GM12878 (cell line): ENCODE measurements at regions not wholly inside any gene's neighbourhood (a gene's known extent, or its start where the extent isn't known, plus 50 kb on each side); places are given as distances from the start of the nearest gene placed in this dataset.

Experiments used
- ATAC-seq: fragments of 200-7000 bp; cut with Tn5 transposase; 3 replicates; pipeline ENCODE4 v1.9.1; 2020; ENCODE audit warnings: mild to moderate bottlenecking, moderate library complexity
- BruUV-seq: library from RNA; stranded (reverse); fragments of 400-500 nt; replicated peaks from 2 replicates; lab custom pipeline; 2021; lab: Mats Ljungman, UMichigan
- CTCF ChIA-PET: fragments of 300-600 bp; sonication (Branson Sonifier 250); formaldehyde crosslinking; extraction: SDS; loops from one replicate; lab custom pipeline; 2021; ENCODE audit warnings: inconsistent platforms; lab: Yijun Ruan, JAX
- POLR2A ChIA-PET: fragments of 350-600 bp; formaldehyde crosslinking; extraction: SDS; loops from one replicate; lab custom pipeline; 2021; ENCODE audit warnings: inconsistent platforms; lab: Charles Lee
- RAD21 ChIA-PET: fragments of 300-600 bp; sonication (Branson Sonifier 250); formaldehyde crosslinking; loops from one replicate; lab custom pipeline; 2023; ENCODE audit warnings: antibody characterized with exemption; ENCODE audit not compliant: unreplicated experiment; lab: Charles Lee
- SMC1A ChIA-PET: fragments of 300-600 bp; sonication (Branson Sonifier 250); formaldehyde crosslinking; loops from one replicate; lab custom pipeline; 2023; ENCODE audit not compliant: unreplicated experiment, uncharacterized antibody; lab: Charles Lee
- DNase-seq: peaks from one replicate; pipeline ENCODE4 v3.0.0-alpha.2; 2011; ENCODE audit warnings: low read depth, low spot score
- FAIRE-seq: peaks from 3 replicates; lab custom pipeline; 2011; peaks lifted over from hg19 to GRCh38; lab: Jason Lieb, UNC
- H2AFZ ChIP-seq: 2 replicates; pipeline ENCODE4 v1.6.0; 2011; ENCODE audit warnings: low read depth, low read length, control low read depth; ENCODE audit not compliant: control insufficient read depth
- H3K27ac ChIP-seq: 2 replicates; pipeline ENCODE4 v1.5.1; 2011; ENCODE audit warnings: control low read depth; ENCODE audit not compliant: control insufficient read depth, insufficient read depth
- H3K27me3 ChIP-seq, 2 experiments: replicated peaks in 1 of 2; 2 replicates each; pipeline versions ENCODE4 v1.6.0 to v1.6.1; 2011; ENCODE audit warnings: low read length in 1 of 2; ENCODE audit not compliant: control insufficient read depth in 2 of 2, insufficient read depth in 2 of 2
- H3K36me3 ChIP-seq, 2 experiments: 2 replicates each; pipeline ENCODE4 v1.5.1; 2011; ENCODE audit warnings: low read length in 1 of 2; ENCODE audit not compliant: control insufficient read depth in 2 of 2, insufficient read depth in 2 of 2
- H3K4me1 ChIP-seq: 2 replicates; pipeline ENCODE4 v1.6.1; 2011; ENCODE audit warnings: mild to moderate bottlenecking, low read length, moderate library complexity, mixed read lengths; ENCODE audit not compliant: control insufficient read depth, insufficient read depth
- H3K4me2 ChIP-seq: 2 replicates; pipeline ENCODE4 v1.6.0; 2011; ENCODE audit warnings: control low read depth; ENCODE audit not compliant: control insufficient read depth, insufficient read depth
- H3K4me3 ChIP-seq: fragments of 200-600 bp; sonication (generic); 2 replicates; pipeline ENCODE4 v1.5.1; 2016
- H3K79me2 ChIP-seq: 2 replicates; pipeline ENCODE4 v1.6.0; 2011; ENCODE audit warnings: low read length; ENCODE audit not compliant: control insufficient read depth, insufficient read depth
- H3K9ac ChIP-seq: 2 replicates; pipeline ENCODE4 v1.8.0; 2011; ENCODE audit warnings: low read length, control low read depth, mixed read lengths; ENCODE audit not compliant: control insufficient read depth, insufficient read depth
- H3K9me3 ChIP-seq: replicated peaks from 3 replicates; pipeline ENCODE4 v1.5.1; 2011; ENCODE audit warnings: mild to moderate bottlenecking, low read length; ENCODE audit not compliant: control insufficient read depth, insufficient read depth
- H4K20me1 ChIP-seq: 2 replicates; pipeline ENCODE4 v1.6.0; 2011; ENCODE audit not compliant: control insufficient read depth, insufficient read depth
- IKZF2 ChIP-seq, 2 experiments: fragments of 450-650 bp; IDR thresholded peaks; 2 replicates each; pipeline ENCODE4 v1.6.1; 2017; ENCODE audit warnings: mild to moderate bottlenecking in 2 of 2, moderate library complexity in 2 of 2
- IRF5 ChIP-seq: fragments of 450-650 bp; IDR thresholded peaks from 2 replicates; pipeline ENCODE4 v1.6.1; 2017; ENCODE audit warnings: borderline replicate concordance
- JUND ChIP-seq: IDR thresholded peaks from 2 replicates; pipeline ENCODE4 v1.6.1; 2012; ENCODE audit warnings: low read depth, mild to moderate bottlenecking, low read length, improper control_type of control experiment, moderate library complexity
- MEF2B ChIP-seq: fragments of 450-650 bp; IDR thresholded peaks from 2 replicates; pipeline ENCODE4 v1.6.1; 2018; ENCODE audit warnings: mild to moderate bottlenecking, moderate library complexity; ENCODE audit not compliant: partially characterized antibody, poor library complexity, severe bottlenecking
- MTA3 ChIP-seq: IDR thresholded peaks from 2 replicates; pipeline ENCODE4 v1.6.1; 2012; ENCODE audit warnings: low read length, inconsistent platforms, borderline replicate concordance
- NR2C1 ChIP-seq: fragments of 450-650 bp; IDR thresholded peaks from 2 replicates; pipeline ENCODE4 v1.6.1; 2017; ENCODE audit warnings: antibody characterized with exemption, mild to moderate bottlenecking, moderate library complexity
- NR2F1 ChIP-seq: fragments of 450-650 bp; conservative IDR thresholded peaks from 2 replicates; pipeline ENCODE4 v1.6.1; 2017; ENCODE audit warnings: mild to moderate bottlenecking
- PAX5 ChIP-seq: IDR thresholded peaks from 2 replicates; pipeline ENCODE4 v1.6.1; 2011; ENCODE audit warnings: low read depth, low read length, borderline replicate concordance
- SIN3A ChIP-seq: IDR thresholded peaks from 2 replicates; pipeline ENCODE4 v1.6.1; 2012; ENCODE audit warnings: low read depth, low read length, improper control_type of control experiment
- SPI1 ChIP-seq: IDR thresholded peaks from 2 replicates; pipeline ENCODE4 v1.6.1; 2011; ENCODE audit warnings: low read depth, mild to moderate bottlenecking, low read length, moderate library complexity, borderline replicate concordance; ENCODE audit not compliant: insufficient read depth
- WGBS: methylation state at CpG from one replicate; pipeline ENCODE4 v1.1.6; 2016; ENCODE audit warnings: low lambda C conversion rate; ENCODE audit not compliant: insufficient replicate concordance, insufficient coverage; ENCODE audit errors: missing lambda C conversion rate; 5-methylcytosine and 5-hydroxymethylcytosine counted together
- in situ Hi-C: fragments of 300-500 bp; cut with MboI; formaldehyde crosslinking; loops from 9 replicates; pipeline ENCODE4 v1.14.3; 2018; ENCODE audit warnings: mixed read lengths
- intact Hi-C: fragments of 100-400 bp; cut with micrococcal nuclease; formaldehyde crosslinking; loops from one replicate; pipeline ENCODE4 v1.14.2; 2022; ENCODE audit not compliant: unreplicated experiment
- TF ChIP-seq, protein P1 (sequence below): IDR thresholded peaks from 2 replicates; pipeline ENCODE4 v1.6.1; 2012; ENCODE audit warnings: low read length, inconsistent platforms

DNA sequence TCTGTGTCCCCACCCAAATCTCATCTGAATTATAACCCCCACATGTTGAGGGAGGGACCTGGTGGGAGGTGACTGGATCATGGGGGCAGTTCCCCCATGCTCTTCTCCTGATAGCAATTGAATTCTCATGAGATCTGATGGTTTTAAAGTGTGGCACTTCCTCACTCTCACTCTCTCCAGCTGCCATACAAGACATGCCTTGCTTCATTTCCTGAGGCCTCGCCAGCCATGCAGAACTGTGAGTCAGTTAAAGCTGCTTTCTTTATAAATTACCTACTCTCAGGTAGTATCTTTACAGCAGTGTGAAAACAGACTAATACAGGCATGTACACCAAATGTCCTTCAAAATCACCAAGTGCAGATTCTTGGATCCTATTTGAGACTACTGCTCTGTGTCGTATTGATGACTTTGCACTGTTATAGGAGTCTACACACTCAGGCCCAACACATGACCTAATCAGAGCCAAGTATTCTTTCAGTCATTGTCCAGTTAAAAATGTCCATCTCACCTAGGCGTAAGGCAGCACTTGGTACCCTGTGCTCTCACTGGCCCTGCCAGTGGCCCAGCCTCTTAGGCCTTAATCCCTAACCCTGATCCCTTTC lies 52.8 kb upstream of the UST start:
- H3K79me2 ChIP-seq: no peaks in the 10 kb centered on the region
- H3K4me2 ChIP-seq: no peak overlapping the region
- CTCF ChIA-PET: interaction anchor here (1.6 kb wide), 1 partner anchor 16 kb away, joined by 3 read pairs; no protein-coding TSS in a partner anchor
- DNase-seq (no peak), FAIRE-seq (peak; percentile 79), ATAC-seq (peak; percentile 89)
- no peak for TF ChIP-seq IRF5
- 0 out of 4 replicates have a peak, but pooled peaks of 1 of the 2 experiments have one; percentile 18 for TF ChIP-seq IKZF2 (IDR thresholded peaks at IDR 0.05)
- TF ChIP-seq MEF2B: peak; percentile 60
- TF ChIP-seq PAX5: 0 out of 2 replicates have a peak, but pooled peaks have one; percentile 44
- TF ChIP-seq, protein P1, sequence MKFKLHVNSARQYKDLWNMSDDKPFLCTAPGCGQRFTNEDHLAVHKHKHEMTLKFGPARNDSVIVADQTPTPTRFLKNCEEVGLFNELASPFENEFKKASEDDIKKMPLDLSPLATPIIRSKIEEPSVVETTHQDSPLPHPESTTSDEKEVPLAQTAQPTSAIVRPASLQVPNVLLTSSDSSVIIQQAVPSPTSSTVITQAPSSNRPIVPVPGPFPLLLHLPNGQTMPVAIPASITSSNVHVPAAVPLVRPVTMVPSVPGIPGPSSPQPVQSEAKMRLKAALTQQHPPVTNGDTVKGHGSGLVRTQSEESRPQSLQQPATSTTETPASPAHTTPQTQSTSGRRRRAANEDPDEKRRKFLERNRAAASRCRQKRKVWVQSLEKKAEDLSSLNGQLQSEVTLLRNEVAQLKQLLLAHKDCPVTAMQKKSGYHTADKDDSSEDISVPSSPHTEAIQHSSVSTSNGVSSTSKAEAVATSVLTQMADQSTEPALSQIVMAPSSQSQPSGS: peak; percentile 28; the same call in 1 of the 2 replicates
- peak; percentile 49; the same call in 1 of the 2 replicates for TF ChIP-seq SPI1
- TF ChIP-seq NR2C1: no peak
- no peak for TF ChIP-seq NR2F1
- TF ChIP-seq MTA3: no peak
- TF ChIP-seq SIN3A: no peak
- no peak for TF ChIP-seq JUND
- no peaks in the 10 kb centered on the region for H3K36me3 ChIP-seq
- no peak overlapping the region for H3K9ac ChIP-seq
- POLR2A ChIA-PET: interaction anchor here (0.5 to 0.7 kb wide), 2 partner anchors 14 to 15 kb away, joined by 4 to 7 read pairs; no protein-coding TSS in a partner anchor
- intact Hi-C loops: no loop called here
- no peaks in the 10 kb centered on the region for H4K20me1 ChIP-seq
- no TSS peak for BruUV-seq
- RAD21 ChIA-PET: interaction anchor here (0.9 to 1.8 kb wide), 3 partner anchors 16 to 73 kb away, joined by 3 to 7 read pairs (median 4); no protein-coding TSS in a partner anchor
- in situ Hi-C loops: no loop called here
- SMC1A ChIA-PET: interaction anchor here (1.0 to 1.9 kb wide), 5 partner anchors 10 to 67 kb away, joined by 3 to 14 read pairs (median 4); no protein-coding TSS in a partner anchor
- H2AFZ ChIP-seq: no peak overlapping the region; the same call in 1 of the 2 replicates
- H3K4me1 ChIP-seq: peaks cover 6% of the 10 kb centered on the region; the same call in 1 of the 2 replicates
- H3K4me3 ChIP-seq: no peak overlapping the region
- WGBS: 49% methylated on average over 3 of the region's 3 CpGs
- no peaks in the 10 kb centered on the region; the same call in 1 of the 3 replicates for H3K9me3 ChIP-seq
- H3K27ac ChIP-seq: peak overlapping the region; percentile 30; the same call in 1 of the 2 replicates
- H3K27me3 ChIP-seq: no peaks in the 10 kb centered on the region
